HEK293 (cell line): ENCODE measurements at regions not wholly inside any gene's neighbourhood (a gene's known extent, or its start where the extent isn't known, plus 50 kb on each side); places are given as distances from the start of the nearest gene placed in this dataset.
"Not testable (repeated sequence)": the region's sequence is repeated elsewhere in the genome, so short reads cannot be mapped to it uniquely, and the experiment has no call there.

Source experiments
- CTCF ChIA-PET: fragments of 350-600 bp; formaldehyde crosslinking; extraction: SDS; loops from one replicate; lab custom pipeline; 2021; ENCODE audit warnings: antibody characterized with exemption; lab: Yijun Ruan, JAX
- POLR2A ChIA-PET: fragments of 300-600 bp; formaldehyde crosslinking; extraction: SDS; loops from one replicate; lab custom pipeline; 2020; ENCODE audit warnings: antibody characterized with exemption, inconsistent platforms; lab: Yijun Ruan, JAX
- H3K27ac ChIP-seq: fragments of 200-500 bp; sonication (Bioruptor generic); 2 replicates; pipeline ENCODE4 v1.5.1; 2014; ENCODE audit warnings: low read depth, low read length, control low read depth, inconsistent platforms; ENCODE audit errors: extremely low read depth
- H3K36me3 ChIP-seq, 2 experiments: fragments of 200-500 bp in 1 of 2; sonication (Bioruptor generic) in 1 of 2; 1 replicate in 1 of 2; 2 replicates in 1 of 2; pipeline ENCODE4 v1.5.1; 2014 to 2017; ENCODE audit warnings: inconsistent platforms in 2 of 2, low read length in 2 of 2; ENCODE audit not compliant: control insufficient read depth in 2 of 2, insufficient read depth in 1 of 2
- H3K4me1 ChIP-seq: fragments of 200-500 bp; sonication (Bioruptor generic); 2 replicates; pipeline ENCODE4 v1.5.1; 2014; ENCODE audit warnings: mild to moderate bottlenecking, low read length, inconsistent platforms; ENCODE audit not compliant: control insufficient read depth, insufficient read depth
- H3K4me3 ChIP-seq: 2 replicates; pipeline ENCODE4 v1.5.1; 2011; ENCODE audit warnings: low read depth, mild to moderate bottlenecking, control low read depth, low read length, moderate library complexity
- H3K9me3 ChIP-seq: fragments of 200-500 bp; sonication (Bioruptor generic); 2 replicates; pipeline ENCODE4 v1.5.1; 2014; ENCODE audit warnings: low read depth, low read length, inconsistent platforms; ENCODE audit not compliant: control insufficient read depth, insufficient read depth
- ZBTB20 ChIP-seq: fragments of 450-650 bp; formaldehyde crosslinking; IDR thresholded peaks from 2 replicates; pipeline ENCODE4 v1.5.1; 2016; ENCODE audit warnings: missing biosample characterization, missing genetic modification characterization
- ZBTB21 ChIP-seq: fragments of 450-650 bp; formaldehyde crosslinking; IDR thresholded peaks from 2 replicates; pipeline ENCODE4 v1.5.1; 2017; ENCODE audit warnings: missing biosample characterization, missing genetic modification characterization
- ZBTB48 ChIP-seq: fragments of 450-650 bp; formaldehyde crosslinking; IDR thresholded peaks from 2 replicates; pipeline ENCODE4 v1.5.1; 2016; ENCODE audit warnings: missing biosample characterization, missing genetic modification characterization
- ZBTB49 ChIP-seq: fragments of 450-650 bp; formaldehyde crosslinking; IDR thresholded peaks from 2 replicates; pipeline ENCODE4 v1.5.1; 2016; ENCODE audit warnings: missing biosample characterization, missing genetic modification characterization, low read depth
- ZNF184 ChIP-seq: fragments of 450-650 bp; IDR thresholded peaks from 2 replicates; pipeline ENCODE4 v1.5.1; 2018; ENCODE audit warnings: missing biosample characterization, mild to moderate bottlenecking, missing genetic modification characterization
- ZNF433 ChIP-seq: fragments of 450-650 bp; formaldehyde crosslinking; IDR thresholded peaks from 2 replicates; pipeline ENCODE4 v1.5.1; 2016; ENCODE audit warnings: missing biosample characterization, missing genetic modification characterization, low read depth
- ZNF76 ChIP-seq: fragments of 450-650 bp; formaldehyde crosslinking; IDR thresholded peaks from 2 replicates; pipeline ENCODE4; 2016; ENCODE audit warnings: low read depth, missing biosample characterization, missing genetic modification characterization, borderline replicate concordance
- TF ChIP-seq, protein P1 (sequence below): fragments of 450-650 bp; formaldehyde crosslinking; IDR thresholded peaks from 2 replicates; pipeline ENCODE4 v1.5.1; 2016; ENCODE audit warnings: missing biosample characterization, missing genetic modification characterization
- TF ChIP-seq, protein P2 (sequence below): fragments of 450-650 bp; formaldehyde crosslinking; IDR thresholded peaks from 2 replicates; pipeline ENCODE4 v1.5.1; 2017; ENCODE audit warnings: missing biosample characterization, missing genetic modification characterization

GRCh38 chr4:28109801-28110200, 1249.2 kb downstream of the STIM2 start:
- H3K4me3 ChIP-seq = no peak overlapping the region
- H3K9me3 ChIP-seq = no peaks in the 10 kb centered on the region
- TF ChIP-seq ZBTB21 (tag by site-specific recombination) (no peak), ZBTB20 (no peak), ZNF76 (tag by site-specific recombination) (no peak), ZBTB48 (no peak), ZNF433 (tag by site-specific recombination) (no peak)
- TF ChIP-seq, protein P1, sequence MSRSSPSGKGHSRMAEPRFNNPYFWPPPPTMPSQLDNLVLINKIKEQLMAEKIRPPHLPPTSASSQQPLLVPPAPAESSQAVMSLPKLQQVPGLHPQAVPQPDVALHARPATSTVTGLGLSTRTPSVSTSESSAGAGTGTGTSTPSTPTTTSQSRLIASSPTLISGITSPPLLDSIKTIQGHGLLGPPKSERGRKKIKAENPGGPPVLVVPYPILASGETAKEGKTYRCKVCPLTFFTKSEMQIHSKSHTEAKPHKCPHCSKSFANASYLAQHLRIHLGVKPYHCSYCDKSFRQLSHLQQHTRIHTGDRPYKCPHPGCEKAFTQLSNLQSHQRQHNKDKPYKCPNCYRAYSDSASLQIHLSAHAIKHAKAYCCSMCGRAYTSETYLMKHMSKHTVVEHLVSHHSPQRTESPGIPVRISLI (tag by site-specific recombination) = no peak
- ChIA-PET CTCF (no interaction called here), POLR2A (no interaction called here)
- no peak overlapping the region for H3K27ac ChIP-seq
- H3K4me1 ChIP-seq = no peaks in the 10 kb centered on the region
- H3K36me3 ChIP-seq = no peaks in the 10 kb centered on the region

DNA sequence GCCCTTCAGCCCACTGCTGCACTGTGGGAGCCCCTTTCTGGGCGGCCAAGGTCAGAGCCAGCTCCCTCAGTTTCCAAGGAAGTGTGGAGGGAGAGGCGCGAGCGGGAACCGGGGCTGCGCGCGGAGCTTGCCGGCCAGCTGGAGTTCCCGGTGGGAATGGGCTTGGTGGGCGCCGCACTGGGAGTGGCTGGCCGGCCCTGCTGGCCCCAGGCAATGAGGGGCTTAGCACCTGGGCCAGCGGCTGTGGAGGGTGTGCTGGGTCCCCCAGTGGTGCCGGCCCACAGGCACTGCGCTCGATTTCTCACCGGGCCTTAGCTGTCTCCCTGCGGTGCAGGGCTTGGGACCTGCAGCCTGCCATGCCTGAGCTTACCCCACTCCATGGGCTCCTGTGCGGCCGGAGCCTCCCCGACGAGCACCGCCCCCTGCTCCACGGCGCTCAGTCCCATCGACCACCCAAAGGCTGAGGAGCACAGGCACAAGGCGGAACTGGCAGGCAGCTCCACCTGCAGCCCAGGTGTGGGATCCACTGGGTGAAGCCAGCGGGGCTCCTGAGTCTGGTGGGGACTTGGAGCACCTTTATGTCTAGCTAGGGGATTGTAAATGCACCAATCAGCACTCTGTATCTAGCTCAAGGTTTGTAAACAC, 1252.2 kb downstream of the STIM2 start:
- H3K27ac ChIP-seq, POLR2A ChIA-PET, H3K4me1 ChIP-seq, CTCF ChIA-PET, H3K9me3 ChIP-seq, H3K36me3 ChIP-seq, H3K4me3 ChIP-seq: not testable (repeated sequence)

GRCh38 chr4:28113586-28113985, 1252.9 kb downstream of the STIM2 start:
- H3K4me3 ChIP-seq, H3K27ac ChIP-seq, CTCF ChIA-PET, H3K4me1 ChIP-seq, POLR2A ChIA-PET, H3K36me3 ChIP-seq, H3K9me3 ChIP-seq: not testable (repeated sequence)

DNA sequence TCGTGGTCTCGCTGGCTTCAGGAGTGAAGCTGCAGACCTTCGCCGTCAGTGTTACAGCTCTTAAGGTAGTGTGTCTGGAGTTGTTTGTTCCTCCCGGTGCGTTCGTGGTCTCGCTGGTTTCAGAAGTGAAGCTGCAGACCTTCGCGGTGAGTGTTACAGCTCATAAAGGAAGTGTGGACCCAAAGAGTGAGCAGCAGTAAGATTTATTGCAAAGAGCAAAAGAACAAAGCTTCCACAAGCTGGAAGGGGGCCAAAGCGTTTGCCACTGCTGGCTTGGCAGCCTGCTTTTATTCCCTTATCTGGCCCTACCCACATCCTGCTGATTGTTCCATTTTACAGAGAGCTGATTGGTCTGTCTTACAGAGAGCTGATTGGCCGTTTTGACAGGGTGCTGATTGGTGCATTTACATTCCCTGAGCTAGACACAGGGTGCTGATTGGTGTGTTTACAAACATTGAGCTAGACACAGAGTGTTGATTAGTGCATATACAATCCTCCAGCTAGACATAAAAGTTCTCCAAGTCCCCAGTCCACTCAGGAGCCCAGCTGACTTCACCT, 1256.0 kb downstream of the STIM2 start:
- H3K4me1 ChIP-seq, H3K9me3 ChIP-seq, POLR2A ChIA-PET, CTCF ChIA-PET, H3K27ac ChIP-seq, H3K36me3 ChIP-seq, H3K4me3 ChIP-seq: not testable (repeated sequence)

- CTCF ChIA-PET = no interaction called here
- H3K4me3 ChIP-seq = no peak overlapping the region
- no peaks in the 10 kb centered on the region for H3K4me1 ChIP-seq
- POLR2A ChIA-PET = no interaction called here
- H3K36me3 ChIP-seq = no peaks in the 10 kb centered on the region
- no peaks in the 10 kb centered on the region for H3K9me3 ChIP-seq
- no peak for TF ChIP-seq ZBTB49 (tag by site-specific recombination)
- no peak for TF ChIP-seq ZNF184 (tag by site-specific recombination)
- TF ChIP-seq, protein P2, sequence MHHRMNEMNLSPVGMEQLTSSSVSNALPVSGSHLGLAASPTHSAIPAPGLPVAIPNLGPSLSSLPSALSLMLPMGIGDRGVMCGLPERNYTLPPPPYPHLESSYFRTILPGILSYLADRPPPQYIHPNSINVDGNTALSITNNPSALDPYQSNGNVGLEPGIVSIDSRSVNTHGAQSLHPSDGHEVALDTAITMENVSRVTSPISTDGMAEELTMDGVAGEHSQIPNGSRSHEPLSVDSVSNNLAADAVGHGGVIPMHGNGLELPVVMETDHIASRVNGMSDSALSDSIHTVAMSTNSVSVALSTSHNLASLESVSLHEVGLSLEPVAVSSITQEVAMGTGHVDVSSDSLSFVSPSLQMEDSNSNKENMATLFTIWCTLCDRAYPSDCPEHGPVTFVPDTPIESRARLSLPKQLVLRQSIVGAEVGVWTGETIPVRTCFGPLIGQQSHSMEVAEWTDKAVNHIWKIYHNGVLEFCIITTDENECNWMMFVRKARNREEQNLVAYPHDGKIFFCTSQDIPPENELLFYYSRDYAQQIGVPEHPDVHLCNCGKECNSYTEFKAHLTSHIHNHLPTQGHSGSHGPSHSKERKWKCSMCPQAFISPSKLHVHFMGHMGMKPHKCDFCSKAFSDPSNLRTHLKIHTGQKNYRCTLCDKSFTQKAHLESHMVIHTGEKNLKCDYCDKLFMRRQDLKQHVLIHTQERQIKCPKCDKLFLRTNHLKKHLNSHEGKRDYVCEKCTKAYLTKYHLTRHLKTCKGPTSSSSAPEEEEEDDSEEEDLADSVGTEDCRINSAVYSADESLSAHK (tag by site-specific recombination) = no peak
- no peak overlapping the region for H3K27ac ChIP-seq
Measured at GRCh38 chr4:28117084-28117682, 1256.5 kb downstream of the STIM2 start.
